IMR-90 (cell line): ENCODE measurements at regions not wholly inside any gene's neighbourhood (a gene's known extent, or its start where the extent isn't known, plus 50 kb on each side); places are given as distances from the start of the nearest gene placed in this dataset.

ENCODE experiments used
- ATAC-seq: fragments of 200-7000 bp; cut with Tn5 transposase; 2 replicates; pipeline ENCODE4 v1.9.1; 2020; ENCODE audit warnings: low read depth, mild to moderate bottlenecking, moderate library complexity
- BruUV-seq: library from RNA; stranded (reverse); fragments of 400-500 nt; replicated peaks from 2 replicates; lab custom pipeline; 2021; lab: Mats Ljungman, UMichigan
- CTCF ChIA-PET: fragments of 300-600 bp; formaldehyde crosslinking; extraction: SDS; loops from one replicate; lab custom pipeline; 2021; ENCODE audit warnings: antibody characterized with exemption; lab: Yijun Ruan, JAX
- POLR2A ChIA-PET: fragments of 300-600 bp; sonication (Branson Sonifier 250); formaldehyde crosslinking; loops from one replicate; lab custom pipeline; 2022; ENCODE audit warnings: antibody characterized with exemption; ENCODE audit not compliant: unreplicated experiment; lab: Charles Lee
- DNase-seq: peaks from one replicate; pipeline ENCODE4 v3.0.0; 2013
- H2AFZ ChIP-seq: replicated peaks from 2 replicates; pipeline ENCODE3; 2013; ENCODE audit warnings: low read length, mild to moderate bottlenecking; ENCODE audit not compliant: poor library complexity
- H2AK5ac ChIP-seq: 2 replicates; pipeline ENCODE4 v1.6.1; 2013; ENCODE audit warnings: low read depth, low read length, inconsistent platforms
- H2AK9ac ChIP-seq: replicated peaks from 2 replicates; pipeline ENCODE3; 2013; ENCODE audit warnings: mild to moderate bottlenecking, low read depth, low read length, moderate library complexity; ENCODE audit not compliant: poor library complexity
- H2BK120ac ChIP-seq: 2 replicates; pipeline ENCODE4 v1.6.1; 2013; ENCODE audit warnings: low read depth, low read length, inconsistent platforms
- H2BK15ac ChIP-seq: 3 replicates; pipeline ENCODE4 v1.6.1; 2013; ENCODE audit warnings: low read depth, low read length, inconsistent platforms
- H2BK20ac ChIP-seq: 2 replicates; pipeline ENCODE4 v1.6.1; 2013; ENCODE audit warnings: low read depth, mild to moderate bottlenecking, inconsistent platforms, low read length, moderate library complexity
- H2BK5ac ChIP-seq: 2 replicates; pipeline ENCODE4 v1.6.1; 2013; ENCODE audit warnings: mild to moderate bottlenecking, low read depth, low read length, inconsistent platforms; ENCODE audit not compliant: poor library complexity, severe bottlenecking
- H3K14ac ChIP-seq: replicated peaks from 2 replicates; pipeline ENCODE4 v1.6.1; 2013; ENCODE audit warnings: low read depth, low read length, inconsistent platforms
- H3K18ac ChIP-seq: 2 replicates; pipeline ENCODE4 v1.6.1; 2013; ENCODE audit warnings: low read depth, low read length, control low read depth
- H3K23ac ChIP-seq: 2 replicates; pipeline ENCODE4 v1.6.1; 2013; ENCODE audit warnings: low read depth, low read length, inconsistent platforms
- H3K27ac ChIP-seq: 2 replicates; pipeline ENCODE4 v1.5.1; 2013; ENCODE audit warnings: mild to moderate bottlenecking, control low read depth, low read length; ENCODE audit not compliant: insufficient read depth
- H3K27me3 ChIP-seq: 2 replicates; pipeline ENCODE4 v1.6.1; 2013; ENCODE audit warnings: low read length; ENCODE audit not compliant: control insufficient read depth, insufficient read depth
- H3K36me3 ChIP-seq: 2 replicates; pipeline ENCODE4 v1.6.1; 2013; ENCODE audit warnings: low read length, mixed read lengths; ENCODE audit not compliant: control insufficient read depth, insufficient read depth
- H3K4ac ChIP-seq: 2 replicates; pipeline ENCODE4 v1.6.1; 2013; ENCODE audit warnings: low read depth, low read length, inconsistent platforms
- H3K4me1 ChIP-seq: 2 replicates; pipeline ENCODE4 v1.6.1; 2013; ENCODE audit warnings: low read length, mixed read lengths; ENCODE audit not compliant: control insufficient read depth, insufficient read depth
- H3K4me2 ChIP-seq: 2 replicates; pipeline ENCODE4 v1.6.1; 2013; ENCODE audit warnings: low read depth, mild to moderate bottlenecking, control low read depth, low read length, moderate library complexity
- H3K4me3 ChIP-seq: 2 replicates; pipeline ENCODE4 v1.5.1; 2013; ENCODE audit warnings: low read depth, mild to moderate bottlenecking, control low read depth, low read length, moderate library complexity; ENCODE audit not compliant: insufficient read depth
- H3K56ac ChIP-seq: 2 replicates; pipeline ENCODE4 v1.6.1; 2013; ENCODE audit warnings: low read length, inconsistent platforms; ENCODE audit not compliant: insufficient read depth; ENCODE audit errors: extremely low read depth
- H3K79me1 ChIP-seq, 2 experiments: 2 replicates each; pipeline ENCODE4 v1.6.1; 2013; ENCODE audit warnings: low read length in 2 of 2, inconsistent platforms in 1 of 2, low read depth in 1 of 2
- H3K9ac ChIP-seq: 2 replicates; pipeline ENCODE4 v1.6.1; 2013; ENCODE audit warnings: low read depth, low read length, control low read depth
- H3K9me1 ChIP-seq: 2 replicates; pipeline ENCODE4 v1.6.1; 2013; ENCODE audit warnings: low read length, inconsistent platforms; ENCODE audit not compliant: insufficient read depth
- H3K9me3 ChIP-seq: 2 replicates; pipeline ENCODE4 v1.6.1; 2013; ENCODE audit warnings: low read length; ENCODE audit not compliant: control insufficient read depth, insufficient read depth
- H4K20me1 ChIP-seq: 2 replicates; pipeline ENCODE4 v1.6.1; 2013; ENCODE audit warnings: low read length, inconsistent platforms; ENCODE audit not compliant: insufficient read depth
- H4K5ac ChIP-seq: 2 replicates; pipeline ENCODE4 v1.6.1; 2013; ENCODE audit warnings: mild to moderate bottlenecking, low read depth, low read length, control low read depth
- H4K8ac ChIP-seq, 2 experiments: 2 replicates each; pipeline ENCODE4 v1.6.1; 2013; ENCODE audit warnings: low read depth in 2 of 2, low read length in 2 of 2, control low read depth in 1 of 2, inconsistent platforms in 1 of 2
- H4K91ac ChIP-seq: 2 replicates; pipeline ENCODE4 v1.6.1; 2013; ENCODE audit warnings: low read depth, low read length, inconsistent platforms; ENCODE audit not compliant: insufficient read depth
- BHLHE40 ChIP-seq: fragments of 150-350 bp; IDR thresholded peaks from 2 replicates; pipeline ENCODE4 v1.6.1; 2016; ENCODE audit warnings: mild to moderate bottlenecking, low read depth, low read length
- MAFK ChIP-seq: IDR thresholded peaks from 2 replicates; pipeline ENCODE4 v1.6.1; 2012; ENCODE audit warnings: low read depth, low read length, improper control_type of control experiment
- MXI1 ChIP-seq: IDR thresholded peaks from 2 replicates; pipeline ENCODE4 v1.6.1; 2012; ENCODE audit warnings: low read depth, mild to moderate bottlenecking, low read length, moderate library complexity, borderline replicate concordance
- WGBS, 2 experiments: methylation state at CpG; one replicate each; pipeline versions ENCODE4 v1.1.5 to v1.1.7; 2013; ENCODE audit warnings: missing lambda C conversion rate in 2 of 2; ENCODE audit not compliant: insufficient read length in 1 of 2; ENCODE audit errors: extremely low coverage in 2 of 2; 5-methylcytosine and 5-hydroxymethylcytosine counted together
- dilution Hi-C: fragments of 300-500 bp; cut with HindIII; formaldehyde crosslinking; loops from one replicate; pipeline ENCODE4 v1.14.3; 2018; ENCODE audit warnings: low sequenced_read_pairs; ENCODE audit not compliant: unreplicated experiment
- in situ Hi-C: fragments of 300-500 bp; cut with MboI; formaldehyde crosslinking; loops from 3 replicates; pipeline ENCODE4 v1.14.3; 2019; ENCODE audit warnings: low sequenced_read_pairs, inconsistent platforms, mixed read lengths
- intact Hi-C: fragments of 100-400 bp; cut with micrococcal nuclease; formaldehyde crosslinking; loops from 2 replicates; pipeline ENCODE4 v1.10.0; 2022

DNA sequence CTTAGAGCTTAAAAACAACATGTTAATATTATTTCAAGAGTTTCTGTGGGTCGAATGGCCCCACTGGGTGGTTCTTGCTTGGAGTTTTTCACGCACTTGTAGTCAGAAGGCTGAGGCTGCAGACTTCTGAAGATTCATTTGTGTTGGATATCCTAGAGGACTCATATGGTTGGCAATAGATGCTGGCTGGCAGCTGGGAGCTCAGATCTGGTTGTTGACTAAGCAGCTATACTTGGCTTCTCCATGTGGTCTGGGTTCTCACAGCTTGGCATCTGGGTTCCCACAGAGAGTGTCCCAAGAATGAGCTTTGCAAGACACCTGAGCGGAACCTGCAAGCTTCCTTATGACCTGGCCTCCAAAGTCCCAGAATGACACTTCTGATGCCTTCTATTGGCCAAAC is 163.9 kb upstream of the ZC3H12C start:
- POLR2A ChIA-PET, result no interaction called here
- dilution Hi-C loops, result no loop called here

More for the DNA sequence above, 163.9 kb upstream of the ZC3H12C start:
- Histone ChIP-seq H4K20me1 (no peaks in the 10 kb centered on the region), H3K27ac (no peak overlapping the region), H3K56ac (no peak overlapping the region), H4K8ac (no peak overlapping the region), H3K18ac (no peak overlapping the region), H3K36me3 (no peaks in the 10 kb centered on the region), H4K91ac (no peak overlapping the region), H3K4me3 (no peak overlapping the region), H3K9me3 (no peaks in the 10 kb centered on the region), H3K23ac (no peak overlapping the region), H3K9ac (no peak overlapping the region), H3K9me1 (no peaks in the 10 kb centered on the region), H3K4me2 (no peak overlapping the region), H3K4me1 (no peaks in the 10 kb centered on the region), H3K14ac (no peak overlapping the region), H2BK120ac (no peak overlapping the region), H3K27me3 (no peaks in the 10 kb centered on the region; the same call in 1 of the 2 replicates), H3K79me1 (no peaks in the 10 kb centered on the region), H2BK5ac (no peak overlapping the region), H3K4ac (no peak overlapping the region), H2AK9ac (no peak overlapping the region), H2BK15ac (no peak overlapping the region), H2BK20ac (no peak overlapping the region), H2AFZ (no peak overlapping the region), H2AK5ac (no peak overlapping the region), H4K5ac (no peak overlapping the region)
- in situ Hi-C loops, result loop anchor here (25.0 kb wide), 1 partner anchor 1242 kb away; no protein-coding TSS in a partner anchor
- 60% methylated on average over 1 of the region's 3 CpGs; no CpG with 5 or more reads in 1 of the 2 experiments for WGBS, 2 experiments
- BruUV-seq, result no TSS peak
- TF ChIP-seq BHLHE40 (no peak), MXI1 (no peak), MAFK (no peak)
- ATAC-seq, result no peak
- intact Hi-C loops, result no loop called here
- DNase-seq, result no peak
- CTCF ChIA-PET, result interaction anchor here (1.1 to 1.2 kb wide), 2 partner anchors 10 to 20 kb away, joined by 4 to 6 read pairs; no protein-coding TSS in a partner anchor
